ENCODE measurements at regions not wholly inside any gene's neighbourhood (a gene's known extent, or its start where the extent isn't known, plus 50 kb on each side); places are given as distances from the start of the nearest gene placed in this dataset.
"Not testable (repeated sequence)": the region's sequence is repeated elsewhere in the genome, so short reads cannot be mapped to it uniquely, and the experiment has no call there.

- not testable (repeated sequence) for DNase-seq
Observed at GRCh38 chr6:112887424-112887823, 540.3 kb downstream of the RFPL4B start.

GRCh38 chr6:112899541-112899940 is 552.4 kb downstream of the RFPL4B start:
- DNase-seq: no peak

GRCh38 chr6:112903361-112903760 is 556.2 kb downstream of the RFPL4B start:
- no peak for DNase-seq

GRCh38 chr6:112906726-112907125 is 559.6 kb downstream of the RFPL4B start:
- DNase-seq: no peak

- DNase-seq: no peak
Observed at GRCh38 chr6:112909781-112910180, 562.7 kb downstream of the RFPL4B start.

- no peak for DNase-seq
Observed at GRCh38 chr6:112910256-112910655, 563.1 kb downstream of the RFPL4B start.

- no peak for DNase-seq
Observed at GRCh38 chr6:112911959-112912358, 564.8 kb downstream of the RFPL4B start.

GRCh38 chr6:112912416-112913101 is 565.4 kb downstream of the RFPL4B start:
- DNase-seq: no peak

- DNase-seq: not testable (repeated sequence)
Observed at GRCh38 chr6:112919744-112920143, 572.6 kb downstream of the RFPL4B start.

- no peak for DNase-seq
Observed at GRCh38 chr6:112920994-112921393, 573.9 kb downstream of the RFPL4B start.

GRCh38 chr6:112923940-112924587 is 576.9 kb downstream of the RFPL4B start:
- no peak for DNase-seq

- DNase-seq: no peak
Observed at GRCh38 chr6:112925702-112926101, 578.6 kb downstream of the RFPL4B start.

GRCh38 chr6:112927641-112928320 is 580.7 kb downstream of the RFPL4B start:
- no peak for DNase-seq

- no peak for DNase-seq
Observed at GRCh38 chr6:112929641-112930040, 582.5 kb downstream of the RFPL4B start.

- DNase-seq: no peak
Observed at GRCh38 chr6:112931832-112932231, 584.7 kb downstream of the RFPL4B start.

- no peak for DNase-seq
Observed at GRCh38 chr6:112933947-112934346, 586.8 kb downstream of the RFPL4B start.

- no peak for DNase-seq
Observed at GRCh38 chr6:112934433-112935327, 587.5 kb downstream of the RFPL4B start.

GRCh38 chr6:112935402-112936078 is 588.4 kb downstream of the RFPL4B start:
- DNase-seq: no peak

- DNase-seq: no peak
Observed at GRCh38 chr6:112936079-112936472, 588.9 kb downstream of the RFPL4B start.

GRCh38 chr6:112936504-112936903 is 589.4 kb downstream of the RFPL4B start:
- no peak for DNase-seq

GRCh38 chr6:112937690-112938089 is 590.6 kb downstream of the RFPL4B start:
- not testable (repeated sequence) for DNase-seq

GRCh38 chr6:112938650-112939049 is 591.5 kb downstream of the RFPL4B start:
- DNase-seq: no peak
